GM18517 (cell line): ENCODE measurements at regions not wholly inside any gene's neighbourhood (a gene's known extent, or its start where the extent isn't known, plus 50 kb on each side); places are given as distances from the start of the nearest gene placed in this dataset.
"Not testable (repeated sequence)": the region's sequence is repeated elsewhere in the genome, so short reads cannot be mapped to it uniquely, and the experiment has no call there.

Experiments
- ATAC-seq: cut with Tn5 transposase; IDR thresholded peaks from one replicate; pipeline ENCODE4 v1.9.1; 2021; ENCODE audit warnings: mild to moderate bottlenecking, moderate library complexity; ENCODE audit not compliant: unreplicated experiment

- no peak for ATAC-seq
These were observed 201.1 kb downstream of the PTH2R start for GRCh38 chr2:208607694-208608093.

- no peak for ATAC-seq
These were observed 201.7 kb downstream of the PTH2R start for GRCh38 chr2:208608122-208608835.

GRCh38 chr2:208609166-208609804 is 202.7 kb downstream of the PTH2R start:
- no peak for ATAC-seq

- ATAC-seq = not testable (repeated sequence)
These were observed 209.1 kb downstream of the PTH2R start for GRCh38 chr2:208615675-208616074.

- no peak for ATAC-seq
These were observed 211.6 kb downstream of the PTH2R start for GRCh38 chr2:208618220-208618619.

- no peak for ATAC-seq
These were observed 213.4 kb downstream of the PTH2R start for GRCh38 chr2:208619993-208620392.

- ATAC-seq = no peak
These were observed 213.9 kb downstream of the PTH2R start for GRCh38 chr2:208620487-208620978.

- ATAC-seq = no peak
These were observed 220.7 kb downstream of the PTH2R start for GRCh38 chr2:208627110-208627884.

- ATAC-seq = no peak
These were observed 221.3 kb downstream of the PTH2R start for GRCh38 chr2:208627916-208628315.

GRCh38 chr2:208638059-208638458 is 231.5 kb downstream of the PTH2R start:
- ATAC-seq = peak; percentile 44

- ATAC-seq = no peak
These were observed 235.7 kb downstream of the PTH2R start for GRCh38 chr2:208642125-208642779.

- ATAC-seq = no peak
These were observed 236.6 kb downstream of the PTH2R start for GRCh38 chr2:208643145-208643544.

GRCh38 chr2:208645226-208645625 is 238.6 kb downstream of the PTH2R start:
- no peak for ATAC-seq

- ATAC-seq = no peak
These were observed 241.8 kb downstream of the PTH2R start for GRCh38 chr2:208648368-208648767.

- no peak for ATAC-seq
These were observed 246.8 kb downstream of the PTH2R start for GRCh38 chr2:208653383-208653782.

- no peak for ATAC-seq
These were observed 247.5 kb downstream of the PTH2R start for GRCh38 chr2:208654056-208654455.

GRCh38 chr2:208657468-208657867 is 250.9 kb downstream of the PTH2R start:
- ATAC-seq = no peak

GRCh38 chr2:208669394-208669793 is 262.8 kb downstream of the PTH2R start:
- ATAC-seq = no peak

GRCh38 chr2:208671284-208671683 is 264.7 kb downstream of the PTH2R start:
- ATAC-seq = no peak

- ATAC-seq = no peak
These were observed 265.5 kb downstream of the PTH2R start for GRCh38 chr2:208671886-208672680.
